NCI-H1105 treated with DMSO at 0.1 percent for 48 hours (cell line): ENCODE measurements at regions not wholly inside any gene's neighbourhood (a gene's known extent, or its start where the extent isn't known, plus 50 kb on each side); places are given as distances from the start of the nearest gene placed in this dataset.

Source experiments
- DNase-seq: peaks from one replicate; lab custom pipeline; 2025; lab: John Stamatoyannopoulos, UW

GRCh38 chr7:27462575-27463270 lies 200.0 kb downstream of the HIBADH start:
- no peak for DNase-seq

DNA sequence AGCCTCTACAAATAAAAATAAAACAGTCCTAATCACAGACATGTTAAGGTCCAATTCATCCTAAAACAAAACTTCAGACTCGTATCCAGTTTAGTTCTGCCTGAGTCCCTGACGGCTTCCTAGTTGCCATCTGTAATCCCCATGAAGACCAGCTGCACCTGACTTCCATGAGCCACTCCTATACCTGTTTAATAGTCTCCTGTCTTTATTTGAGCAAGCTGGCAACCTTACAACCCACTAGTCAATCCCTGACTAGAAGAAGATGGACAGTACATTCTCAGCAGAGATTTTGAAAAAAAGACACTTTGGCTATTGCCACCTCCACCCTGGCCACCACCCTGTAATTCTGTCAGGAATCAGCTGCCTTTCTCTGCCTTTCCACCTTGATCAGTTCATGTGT lies 197.7 kb downstream of the HIBADH start:
- DNase-seq = no peak

DNA sequence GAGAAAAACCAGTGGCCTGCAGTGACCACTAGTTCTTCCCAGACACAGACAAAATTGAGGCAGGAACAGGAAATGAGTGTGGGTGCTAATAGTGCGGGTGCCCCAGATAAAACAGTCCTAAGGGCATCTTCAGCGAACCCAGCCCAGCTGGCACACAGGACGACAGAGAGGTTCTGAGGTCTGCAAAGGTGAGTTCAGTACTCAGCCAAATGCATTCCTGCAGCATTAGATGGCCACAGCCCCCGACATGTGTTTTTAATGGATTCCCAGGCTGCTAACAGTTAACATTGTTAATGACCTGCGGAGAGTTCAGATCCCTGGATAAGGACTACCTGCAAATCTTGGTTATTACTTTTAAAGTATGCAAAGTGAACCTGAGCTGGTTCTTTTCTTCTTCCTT lies 196.0 kb downstream of the HIBADH start:
- no peak for DNase-seq

GRCh38 chr7:27472043-27472442 lies 190.6 kb downstream of the HIBADH start:
- DNase-seq = no peak
